ENCODE measurements at regions not wholly inside any gene's neighbourhood (a gene's known extent, or its start where the extent isn't known, plus 50 kb on each side); places are given as distances from the start of the nearest gene placed in this dataset.

DNA sequence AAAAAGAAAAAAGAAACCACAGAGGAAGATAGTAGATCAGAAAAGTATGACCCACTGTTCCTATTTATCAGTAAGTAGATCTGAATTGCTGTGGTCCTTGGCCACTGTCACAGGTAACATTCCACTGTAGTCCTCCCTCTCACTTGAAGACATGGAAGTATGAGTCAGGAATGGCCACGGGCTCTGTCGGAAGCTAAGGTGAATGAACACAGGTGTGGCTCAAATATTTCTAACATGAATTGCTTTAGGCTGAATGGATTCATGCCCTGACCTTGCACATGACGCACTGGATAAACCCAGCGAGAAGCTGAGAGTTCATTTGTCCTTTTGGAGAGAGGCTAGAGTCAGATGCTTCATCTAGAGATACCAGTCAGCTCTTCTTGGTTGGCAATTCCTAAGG is 224.5 kb upstream of the SP8 start:
- TF ChIP-seq, protein P1, sequence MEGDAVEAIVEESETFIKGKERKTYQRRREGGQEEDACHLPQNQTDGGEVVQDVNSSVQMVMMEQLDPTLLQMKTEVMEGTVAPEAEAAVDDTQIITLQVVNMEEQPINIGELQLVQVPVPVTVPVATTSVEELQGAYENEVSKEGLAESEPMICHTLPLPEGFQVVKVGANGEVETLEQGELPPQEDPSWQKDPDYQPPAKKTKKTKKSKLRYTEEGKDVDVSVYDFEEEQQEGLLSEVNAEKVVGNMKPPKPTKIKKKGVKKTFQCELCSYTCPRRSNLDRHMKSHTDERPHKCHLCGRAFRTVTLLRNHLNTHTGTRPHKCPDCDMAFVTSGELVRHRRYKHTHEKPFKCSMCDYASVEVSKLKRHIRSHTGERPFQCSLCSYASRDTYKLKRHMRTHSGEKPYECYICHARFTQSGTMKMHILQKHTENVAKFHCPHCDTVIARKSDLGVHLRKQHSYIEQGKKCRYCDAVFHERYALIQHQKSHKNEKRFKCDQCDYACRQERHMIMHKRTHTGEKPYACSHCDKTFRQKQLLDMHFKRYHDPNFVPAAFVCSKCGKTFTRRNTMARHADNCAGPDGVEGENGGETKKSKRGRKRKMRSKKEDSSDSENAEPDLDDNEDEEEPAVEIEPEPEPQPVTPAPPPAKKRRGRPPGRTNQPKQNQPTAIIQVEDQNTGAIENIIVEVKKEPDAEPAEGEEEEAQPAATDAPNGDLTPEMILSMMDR (IDR thresholded peaks at IDR 0.05) = no peak
- no peak for TF ChIP-seq POLR2A (IDR thresholded peaks at IDR 0.05)
